Transverse colon (tissue), 3 donors: ENCODE measurements at regions not wholly inside any gene's neighbourhood (a gene's known extent, or its start where the extent isn't known, plus 50 kb on each side); places are given as distances from the start of the nearest gene placed in this dataset.

Experiments
- EP300 ChIP-seq: sonication (generic); formaldehyde crosslinking; IDR thresholded peaks from one replicate; pipeline ENCODE4 v1.6.1; 2017; ENCODE audit warnings: antibody characterized with exemption, low read depth
- POLR2A ChIP-seq: fragments of 450-650 bp; IDR thresholded peaks from one replicate; pipeline ENCODE4 v1.6.1; 2016; ENCODE audit warnings: antibody characterized with exemption, mild to moderate bottlenecking, moderate library complexity
- TF ChIP-seq, protein P1 (sequence below), 5 experiments: fragments of 200-600 bp in 3 of 5; fragments of 450-650 bp in 2 of 5; sonication (generic) in 3 of 5; IDR thresholded peaks; 1 replicate in 2 of 5; 2 replicates in 3 of 5; pipeline ENCODE4 v1.5.1; 2016 to 2017; ENCODE audit warnings: antibody characterized with exemption in 5 of 5, inconsistent platforms in 3 of 5, mild to moderate bottlenecking in 2 of 5, moderate library complexity in 1 of 5

DNA sequence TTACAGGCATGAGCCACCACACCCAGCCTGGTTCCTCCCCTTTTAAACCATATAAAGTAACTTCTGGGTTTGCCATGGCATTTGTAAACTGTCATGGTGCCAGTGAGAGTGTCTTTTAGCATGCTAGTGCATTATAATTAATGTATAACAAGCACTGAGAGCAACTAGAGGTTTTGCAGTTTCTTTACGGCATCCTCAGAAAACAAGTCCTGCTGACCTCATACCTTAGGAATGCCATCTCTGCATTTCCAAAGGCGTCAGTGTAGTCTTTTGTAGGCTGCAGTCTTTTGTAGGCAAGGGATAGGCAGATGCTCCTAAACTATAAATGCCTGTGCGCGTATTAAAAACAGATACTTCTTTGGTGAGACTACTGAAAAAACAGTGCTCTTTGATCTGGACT, 75.0 kb upstream of the EZR start:
- TF ChIP-seq, protein P1, sequence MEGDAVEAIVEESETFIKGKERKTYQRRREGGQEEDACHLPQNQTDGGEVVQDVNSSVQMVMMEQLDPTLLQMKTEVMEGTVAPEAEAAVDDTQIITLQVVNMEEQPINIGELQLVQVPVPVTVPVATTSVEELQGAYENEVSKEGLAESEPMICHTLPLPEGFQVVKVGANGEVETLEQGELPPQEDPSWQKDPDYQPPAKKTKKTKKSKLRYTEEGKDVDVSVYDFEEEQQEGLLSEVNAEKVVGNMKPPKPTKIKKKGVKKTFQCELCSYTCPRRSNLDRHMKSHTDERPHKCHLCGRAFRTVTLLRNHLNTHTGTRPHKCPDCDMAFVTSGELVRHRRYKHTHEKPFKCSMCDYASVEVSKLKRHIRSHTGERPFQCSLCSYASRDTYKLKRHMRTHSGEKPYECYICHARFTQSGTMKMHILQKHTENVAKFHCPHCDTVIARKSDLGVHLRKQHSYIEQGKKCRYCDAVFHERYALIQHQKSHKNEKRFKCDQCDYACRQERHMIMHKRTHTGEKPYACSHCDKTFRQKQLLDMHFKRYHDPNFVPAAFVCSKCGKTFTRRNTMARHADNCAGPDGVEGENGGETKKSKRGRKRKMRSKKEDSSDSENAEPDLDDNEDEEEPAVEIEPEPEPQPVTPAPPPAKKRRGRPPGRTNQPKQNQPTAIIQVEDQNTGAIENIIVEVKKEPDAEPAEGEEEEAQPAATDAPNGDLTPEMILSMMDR (IDR thresholded peaks at IDR 0.05), result no peak
- TF ChIP-seq EP300, result no peak
- no peak for TF ChIP-seq POLR2A
